ENCODE measurements at regions not wholly inside any gene's neighbourhood (a gene's known extent, or its start where the extent isn't known, plus 50 kb on each side); places are given as distances from the start of the nearest gene placed in this dataset.

DNA sequence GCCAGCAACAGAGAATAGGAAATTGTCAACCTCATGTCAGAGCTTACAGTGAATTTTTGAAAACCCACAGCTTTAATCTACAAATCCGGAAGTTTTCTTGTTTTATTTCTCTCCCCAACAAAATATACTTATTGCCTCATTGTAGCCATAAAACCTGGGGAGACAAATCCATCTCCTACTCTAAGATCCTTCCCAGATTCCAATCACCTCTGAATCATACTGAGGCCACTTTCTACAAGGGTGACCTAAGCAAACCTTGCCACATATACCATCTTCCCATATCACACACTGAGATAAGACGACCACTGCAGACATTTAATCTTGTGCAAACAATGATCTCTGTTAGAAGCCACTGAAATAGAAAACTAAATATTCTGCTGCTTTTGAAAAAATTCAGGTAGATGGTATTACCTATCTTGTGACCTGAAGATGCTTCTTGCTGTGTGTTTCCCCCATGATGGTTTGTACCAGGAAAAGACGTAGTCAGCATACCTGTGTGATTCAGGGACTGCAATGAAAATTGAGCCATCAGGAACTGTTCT lies 171.5 kb upstream of the DUSP10 start:
- no peak for DNase-seq (ENCODE audit: low read depth)

DNA sequence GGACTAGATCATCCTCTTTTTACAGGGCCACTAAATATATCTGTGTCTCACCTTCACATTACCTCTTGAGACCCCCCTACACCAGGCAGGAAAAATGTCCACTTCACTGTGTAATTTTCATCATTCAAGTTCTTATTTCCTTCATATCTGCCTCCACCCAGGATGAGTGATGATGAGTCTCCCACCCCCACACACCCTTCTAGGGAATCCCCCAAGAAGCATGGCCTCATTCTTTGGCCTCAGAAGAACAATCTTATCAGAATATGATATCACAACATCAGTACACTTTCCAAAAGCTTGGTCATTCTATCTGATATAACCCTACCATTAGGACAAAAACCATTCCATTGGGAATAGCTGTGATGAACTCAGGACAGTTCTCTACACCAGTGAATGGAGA lies 170.3 kb upstream of the DUSP10 start:
- DNase-seq (ENCODE audit: low read depth) = no peak

DNA sequence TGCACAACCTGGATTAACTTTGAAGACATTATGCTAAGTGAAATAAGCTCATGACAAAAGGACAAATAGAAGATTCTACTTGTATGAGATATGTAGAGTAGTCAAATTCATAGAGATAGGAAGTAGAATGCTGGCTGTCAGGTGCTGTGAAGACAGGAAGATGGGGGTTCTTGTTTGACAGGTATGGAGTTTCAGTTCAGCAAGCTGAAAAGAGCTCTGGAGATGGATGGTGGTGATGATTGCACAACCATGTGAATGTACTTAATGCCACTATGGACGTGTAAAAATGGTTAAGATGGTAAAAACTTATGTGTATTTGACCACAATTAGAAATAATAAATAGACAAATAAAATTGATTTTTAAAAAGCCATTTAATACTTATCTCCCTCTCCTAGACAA lies 169.8 kb upstream of the DUSP10 start:
- no peak for DNase-seq (ENCODE audit: low read depth)

DNA sequence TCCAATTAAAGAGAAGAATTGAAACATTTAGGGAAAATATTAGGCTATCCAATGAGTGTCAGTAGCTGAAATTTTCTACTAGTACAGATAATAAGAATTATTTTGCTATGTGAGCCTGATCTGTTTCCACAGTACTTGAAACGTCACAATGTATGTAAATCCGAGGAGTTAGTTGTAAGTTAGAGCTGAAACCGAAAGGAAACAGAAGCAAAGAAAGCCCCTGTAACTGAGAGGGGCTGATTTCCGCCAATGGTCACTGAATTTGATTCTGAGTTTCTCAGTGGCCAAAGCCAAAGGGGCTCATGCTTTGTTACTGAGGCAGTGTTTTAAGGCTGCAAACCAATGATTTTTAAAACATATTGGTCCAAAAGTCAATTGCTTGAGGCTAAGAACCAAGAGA lies 168.3 kb upstream of the DUSP10 start:
- no peak for DNase-seq (ENCODE audit: low read depth)

DNA sequence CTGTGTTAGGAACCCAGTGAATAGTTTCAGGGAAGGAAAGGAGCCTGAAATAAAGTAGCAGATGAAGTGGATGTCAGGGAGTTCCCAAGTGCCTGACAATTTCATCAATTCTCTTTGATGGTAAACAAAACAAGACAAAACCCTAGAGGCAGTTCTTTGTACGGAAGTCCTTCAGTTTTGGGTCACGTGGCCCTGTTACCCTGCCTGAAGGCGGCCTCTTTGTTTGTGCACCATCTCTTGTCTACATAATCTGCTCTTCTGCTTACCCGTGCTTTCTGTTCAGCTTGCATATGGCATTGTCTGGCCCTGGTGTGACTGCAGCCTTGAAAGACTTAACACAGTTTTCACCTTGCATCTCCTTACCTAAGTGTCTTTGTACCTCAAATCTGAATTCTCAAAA lies 166.7 kb upstream of the DUSP10 start:
- no peak for DNase-seq (ENCODE audit: low read depth)

DNA sequence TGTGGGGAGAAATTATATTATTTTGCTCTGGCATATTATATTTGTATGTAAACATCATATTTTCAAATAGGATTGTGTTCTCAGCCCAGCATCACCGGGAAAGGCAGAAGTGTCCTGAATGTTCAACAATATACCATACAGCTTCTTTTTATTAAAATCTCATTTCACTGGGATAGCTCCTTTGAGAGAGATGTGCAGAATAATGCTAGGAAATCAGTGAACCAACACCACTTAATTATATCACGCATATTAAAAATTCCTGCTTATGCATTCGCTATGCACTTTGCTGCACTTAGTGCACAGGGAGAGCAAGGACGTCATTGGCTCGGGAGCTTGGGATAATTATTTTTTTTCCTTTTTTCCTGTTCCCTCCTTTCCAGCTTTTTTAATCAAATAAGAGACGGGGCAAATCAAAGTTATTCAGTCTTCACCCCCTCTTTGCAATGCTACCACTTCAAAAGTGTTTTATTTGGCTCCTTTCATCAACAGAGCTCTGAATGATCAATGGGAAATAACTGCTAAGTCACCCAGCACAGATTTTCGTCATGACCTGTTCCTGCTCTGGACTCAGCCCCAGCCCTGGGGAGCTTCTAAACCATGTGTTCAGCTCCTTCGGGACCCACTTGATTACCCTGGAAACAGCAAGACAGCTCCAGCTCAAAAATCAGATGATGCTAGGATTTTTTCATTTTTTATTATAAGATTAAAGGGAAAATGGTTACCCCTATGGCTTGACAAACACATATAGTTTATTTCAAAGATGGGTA lies 165.5 kb upstream of the DUSP10 start:
- DNase-seq (ENCODE audit: low read depth) = no peak

DNA sequence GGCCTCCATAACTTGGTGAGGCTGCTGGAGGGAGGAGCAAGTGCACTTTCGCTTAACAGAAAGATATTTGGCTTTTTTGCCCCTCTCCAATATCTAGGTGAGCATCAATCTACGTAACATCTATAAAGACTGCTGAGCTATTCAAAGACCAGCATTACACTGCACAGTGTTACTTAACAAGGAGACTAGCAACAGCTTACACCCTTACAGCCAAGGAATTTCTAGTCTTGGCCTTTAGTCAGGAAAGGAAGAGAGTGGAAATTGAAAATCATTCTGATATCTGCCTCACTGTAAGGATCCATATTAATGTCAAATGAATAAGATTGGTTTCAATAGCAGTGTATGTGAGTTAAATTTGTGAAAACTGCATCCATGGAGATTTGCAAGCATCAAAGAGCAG lies 163.9 kb upstream of the DUSP10 start:
- DNase-seq (ENCODE audit: low read depth) = no peak

DNA sequence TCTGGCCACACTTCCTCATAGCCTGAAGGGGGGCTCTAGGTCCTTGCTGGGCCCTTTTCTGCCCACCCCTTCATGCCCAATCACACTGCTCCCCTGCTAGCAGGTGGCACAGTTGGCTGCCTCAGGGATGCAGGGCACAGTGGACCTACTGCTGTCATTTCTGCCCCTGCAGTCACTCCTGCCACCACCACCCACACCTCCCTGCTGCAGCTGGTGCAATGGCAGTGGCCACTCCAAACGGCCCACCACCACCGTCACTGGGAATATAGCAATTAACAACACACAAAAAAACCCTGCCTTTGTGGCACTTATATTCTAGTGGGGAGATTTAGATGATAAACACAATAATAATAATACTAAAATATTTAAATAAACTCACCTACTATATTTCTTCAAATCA lies 162.4 kb upstream of the DUSP10 start:
- DNase-seq (ENCODE audit: low read depth) = no peak

DNA sequence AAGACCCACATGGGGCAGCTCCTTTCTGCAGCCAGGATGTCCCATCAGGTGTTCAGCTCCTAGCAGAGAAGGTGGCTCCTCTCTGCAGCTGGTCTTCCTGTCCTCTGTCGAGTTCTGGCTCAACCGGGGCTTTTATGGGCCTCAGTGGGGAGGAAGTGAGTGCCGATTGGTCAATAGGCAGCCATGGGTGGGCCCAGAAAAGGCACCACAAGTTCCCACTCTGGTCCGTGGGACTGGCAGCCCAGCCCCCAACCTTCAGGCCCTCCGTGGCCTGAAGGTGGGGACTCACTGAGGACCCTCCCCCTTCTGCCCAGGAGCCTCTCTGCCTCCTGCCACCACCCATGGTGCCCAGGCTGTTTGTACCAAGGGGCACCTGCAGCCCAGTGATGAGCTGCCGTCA lies 161.7 kb upstream of the DUSP10 start:
- no peak for DNase-seq (ENCODE audit: low read depth)

DNA sequence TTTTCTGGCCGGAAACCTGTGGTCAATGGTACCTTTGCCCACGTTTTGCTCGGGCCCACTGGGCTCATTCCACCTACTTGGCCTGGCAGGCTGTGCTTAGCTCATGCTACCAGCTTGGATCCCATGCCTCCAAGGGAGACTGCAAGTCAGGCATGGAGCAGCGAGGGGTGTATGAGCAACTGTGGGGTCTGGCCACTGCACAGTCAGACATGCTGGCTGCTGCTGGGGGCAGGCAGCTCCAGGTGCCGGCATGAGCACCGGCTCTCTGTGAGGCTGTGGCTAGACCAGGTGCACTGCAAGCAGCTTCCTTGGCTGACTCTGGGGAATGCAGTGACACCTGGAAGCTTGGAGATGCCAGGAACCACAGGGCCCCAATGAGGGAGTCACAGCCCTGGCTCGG lies 161.1 kb upstream of the DUSP10 start:
- no peak for DNase-seq (ENCODE audit: low read depth)

DNA sequence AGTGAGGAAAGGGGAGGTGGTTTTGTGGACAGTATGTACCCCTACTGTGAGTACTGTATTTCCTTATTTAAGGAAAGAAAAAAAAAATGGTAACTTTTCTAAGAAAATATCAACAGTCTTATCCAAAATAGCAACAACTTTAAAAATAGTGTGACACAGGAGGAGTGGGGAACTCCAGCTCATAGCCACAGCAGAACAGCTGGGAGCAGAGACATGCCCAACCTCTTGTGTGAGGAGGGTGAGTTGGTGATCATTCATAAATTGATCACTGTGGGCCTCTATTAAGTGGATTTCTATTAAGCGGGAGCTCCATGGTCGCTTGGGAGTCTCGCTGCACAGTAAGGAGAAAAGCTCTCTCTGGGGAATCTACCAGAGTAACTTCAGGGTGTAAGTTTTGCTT lies 158.8 kb upstream of the DUSP10 start:
- no peak for DNase-seq (ENCODE audit: low read depth)

DNA sequence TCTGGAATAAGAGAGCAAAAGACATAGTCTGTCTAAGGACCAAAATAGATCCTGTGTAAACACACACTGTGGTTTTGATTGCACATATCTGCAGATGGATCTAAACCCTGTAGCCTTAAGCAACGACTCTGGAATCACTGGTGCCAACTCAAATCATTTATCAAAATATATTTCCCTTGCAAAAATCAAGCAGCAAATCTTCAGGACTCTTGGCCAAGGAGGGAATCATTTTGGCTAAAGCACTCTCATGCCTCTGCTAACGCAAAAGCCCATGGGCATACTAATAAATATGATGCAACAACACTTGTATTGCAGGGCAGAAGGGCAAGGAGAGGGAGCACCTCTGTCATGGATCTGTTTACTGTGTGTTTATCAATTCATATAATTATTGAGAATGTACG lies 155.4 kb upstream of the DUSP10 start:
- no peak for DNase-seq (ENCODE audit: low read depth)

DNA sequence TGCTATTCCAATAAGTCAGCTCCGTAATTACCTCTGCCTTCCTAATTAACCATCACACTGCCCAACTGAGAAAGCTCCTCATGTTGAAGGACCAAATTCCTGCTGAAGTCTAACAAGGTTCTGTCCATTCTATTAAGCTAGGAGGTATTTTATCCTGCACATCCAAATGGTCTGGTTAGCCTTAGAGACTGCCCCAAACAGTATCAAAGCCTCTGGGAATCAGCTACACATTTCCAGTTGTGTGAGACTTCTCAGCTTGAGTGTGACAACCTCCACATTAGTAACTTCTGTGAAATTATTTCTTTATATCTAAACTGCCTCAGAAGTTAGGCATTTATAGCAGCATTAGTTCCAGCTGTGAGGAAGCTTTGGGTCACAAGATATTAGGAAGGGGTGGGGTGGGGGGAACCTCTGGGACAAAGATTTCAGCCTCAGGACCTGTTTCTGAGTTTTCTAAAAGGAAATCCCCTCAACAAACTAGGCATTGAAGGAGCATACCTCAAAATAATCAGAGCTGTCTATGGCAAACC lies 150.5 kb upstream of the DUSP10 start:
- no peak for DNase-seq (ENCODE audit: low read depth)

DNA sequence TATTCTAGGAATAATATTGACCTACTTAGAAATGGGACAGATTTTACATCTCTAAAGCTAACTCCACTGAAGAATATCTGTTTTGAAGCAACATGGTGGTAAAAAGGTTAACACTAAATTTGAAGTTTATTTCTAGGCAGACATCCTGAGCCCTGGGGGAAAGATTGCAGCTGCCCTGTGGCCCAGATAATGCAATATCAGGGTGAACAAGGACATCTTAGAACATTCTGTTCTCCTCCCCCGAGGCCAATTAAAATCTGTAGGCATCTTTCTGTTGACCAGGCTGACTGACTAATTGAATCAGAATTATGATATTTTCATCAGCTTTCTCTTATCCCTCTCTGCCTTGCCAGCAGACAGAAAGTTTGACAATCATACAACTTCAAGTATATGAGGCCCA lies 149.8 kb upstream of the DUSP10 start:
- DNase-seq (ENCODE audit: low read depth) = no peak

DNA sequence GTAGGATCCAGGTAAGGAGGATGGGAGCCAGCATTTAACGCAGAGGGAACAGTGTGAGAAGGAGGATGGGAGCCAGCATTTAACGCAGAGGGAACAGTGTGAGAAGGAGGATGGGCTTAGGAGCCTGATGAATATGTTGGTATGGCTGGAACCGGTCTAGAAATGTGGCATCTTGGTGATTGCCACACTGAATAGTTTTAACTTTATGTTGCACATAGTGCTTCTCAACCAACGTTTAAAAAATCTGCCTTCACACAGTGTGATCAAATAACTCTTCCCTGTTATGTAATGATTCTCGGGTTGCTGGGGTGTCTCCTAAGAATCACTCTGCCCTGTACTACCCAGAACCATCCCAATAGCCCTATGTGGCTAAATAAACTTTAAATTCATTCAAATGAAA lies 146.9 kb upstream of the DUSP10 start:
- DNase-seq (ENCODE audit: low read depth) = no peak

DNA sequence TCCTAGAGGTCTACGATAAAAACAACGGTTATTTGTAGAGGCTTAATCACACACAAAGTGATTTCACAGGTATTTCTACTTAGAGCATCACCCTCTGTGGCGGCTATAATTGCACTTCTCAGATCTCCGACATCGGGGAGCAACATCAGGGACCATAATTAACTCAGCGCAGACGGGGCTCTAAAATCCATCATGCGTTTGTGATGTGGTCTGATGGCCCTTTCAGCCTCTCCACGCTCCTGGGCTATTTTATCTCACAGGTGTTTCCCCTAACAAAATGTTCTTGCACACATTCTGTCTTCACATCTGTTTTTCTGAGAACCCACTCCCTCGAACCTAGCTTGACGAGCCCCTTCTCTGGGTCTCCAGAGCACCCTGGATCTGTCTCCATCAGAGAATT lies 146.3 kb upstream of the DUSP10 start:
- DNase-seq (ENCODE audit: low read depth) = no peak

DNA sequence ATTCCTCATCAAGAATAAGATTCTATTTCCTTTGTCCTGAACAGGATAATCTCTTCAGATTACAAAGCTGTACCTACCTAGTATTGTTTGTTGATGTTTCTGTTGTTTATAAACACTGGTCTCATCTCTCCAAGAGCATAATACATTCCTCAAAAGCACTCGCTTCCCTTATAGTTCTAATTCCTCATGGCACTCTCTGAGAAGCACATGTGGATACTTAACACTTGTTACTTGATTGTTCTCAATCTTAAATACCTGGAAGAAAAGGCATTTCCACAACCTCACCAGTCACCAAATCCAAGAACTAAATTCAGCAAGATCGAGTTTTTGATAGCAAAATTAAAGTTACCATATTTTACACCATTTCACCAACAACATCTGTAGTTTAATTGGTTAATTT lies 145.9 kb upstream of the DUSP10 start:
- DNase-seq (ENCODE audit: low read depth) = no peak

DNA sequence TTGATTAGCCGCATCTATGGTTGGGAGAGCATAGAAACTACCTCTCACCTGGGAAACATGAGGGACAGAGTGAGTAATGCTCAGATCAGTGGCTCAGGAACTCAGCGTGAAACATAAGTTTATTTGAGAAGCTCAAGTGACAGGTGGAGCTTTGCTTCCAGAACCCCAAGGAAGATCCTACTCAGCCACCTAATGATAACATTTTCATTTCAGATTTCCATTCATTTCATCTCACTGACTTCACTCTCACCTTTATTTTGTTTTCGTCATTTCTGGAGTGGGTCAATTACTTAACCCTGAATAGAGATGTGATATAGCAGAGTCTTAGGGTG lies 145.5 kb upstream of the DUSP10 start:
- no peak for DNase-seq (ENCODE audit: low read depth)

DNA sequence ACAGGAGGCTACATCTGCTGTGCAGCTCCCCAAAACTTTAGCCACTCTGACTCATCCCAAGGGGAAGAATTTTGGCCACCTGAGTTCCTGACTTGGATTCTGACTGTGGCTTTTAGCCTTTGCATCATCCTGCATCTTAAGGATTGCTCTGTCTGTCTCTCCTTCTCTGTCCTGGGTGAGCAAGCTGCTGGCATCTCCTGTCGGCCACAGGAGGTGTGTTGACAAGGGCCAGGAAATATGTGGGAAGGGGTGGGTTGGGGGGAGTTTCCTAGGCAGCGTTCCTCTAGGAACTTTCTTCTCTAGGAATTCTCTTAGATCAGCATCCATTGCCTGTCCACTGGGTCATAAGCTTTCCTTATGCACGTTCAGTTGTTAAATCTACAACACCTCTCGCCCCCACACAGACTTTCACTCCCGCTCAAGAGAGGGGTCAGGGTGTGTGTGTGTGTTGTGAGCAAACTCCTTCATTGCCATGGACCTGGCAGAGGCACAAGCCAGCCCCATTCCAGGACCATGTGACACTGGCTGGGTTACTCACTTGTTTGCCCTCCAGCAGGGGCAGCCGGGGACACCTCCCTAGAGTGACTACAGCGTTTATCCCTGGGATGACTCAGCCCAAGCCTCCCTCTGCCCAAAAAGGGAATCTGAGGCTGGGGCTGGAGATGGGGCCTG lies 145.0 kb upstream of the DUSP10 start:
- DNase-seq (ENCODE audit: low read depth) = no peak

DNA sequence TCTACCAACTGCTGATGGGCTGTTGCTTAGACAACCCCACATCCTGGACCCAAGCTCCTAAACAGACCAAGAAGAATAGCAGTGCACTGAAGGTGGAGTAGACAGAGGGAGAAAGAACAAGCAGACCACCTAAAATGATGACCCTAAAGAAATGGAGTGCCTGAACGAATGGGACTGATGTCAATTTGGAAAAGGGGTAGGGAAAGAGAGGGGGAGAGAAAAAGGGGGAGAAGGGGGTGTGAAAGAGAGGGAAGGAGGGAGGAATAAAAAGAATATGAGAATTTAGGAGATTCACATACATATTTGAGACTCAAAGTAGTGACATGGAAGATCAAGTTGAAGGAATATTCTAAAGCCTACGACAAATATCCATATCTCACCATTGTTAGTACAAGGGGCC lies 144.4 kb upstream of the DUSP10 start:
- no peak for DNase-seq (ENCODE audit: low read depth)

DNA sequence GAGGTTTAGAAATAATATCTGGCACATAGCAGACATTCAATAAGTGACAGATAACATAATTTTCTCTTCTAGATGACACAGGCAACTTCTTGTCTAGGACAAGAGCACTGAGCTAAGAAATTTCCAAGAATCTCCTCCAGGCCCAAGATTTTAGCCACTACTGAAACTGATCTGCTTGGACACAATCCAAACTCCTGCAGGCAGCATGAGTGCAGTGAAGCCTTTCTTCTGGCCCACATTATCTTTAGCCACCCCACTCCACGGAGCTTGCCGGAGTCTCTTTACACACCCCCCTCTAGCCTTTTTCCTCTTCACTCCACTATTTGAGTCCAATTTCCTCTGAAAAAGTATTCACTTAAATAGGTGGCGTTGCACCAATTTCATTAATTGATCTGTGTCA lies 142.9 kb upstream of the DUSP10 start:
- no peak for DNase-seq (ENCODE audit: low read depth)

DNA sequence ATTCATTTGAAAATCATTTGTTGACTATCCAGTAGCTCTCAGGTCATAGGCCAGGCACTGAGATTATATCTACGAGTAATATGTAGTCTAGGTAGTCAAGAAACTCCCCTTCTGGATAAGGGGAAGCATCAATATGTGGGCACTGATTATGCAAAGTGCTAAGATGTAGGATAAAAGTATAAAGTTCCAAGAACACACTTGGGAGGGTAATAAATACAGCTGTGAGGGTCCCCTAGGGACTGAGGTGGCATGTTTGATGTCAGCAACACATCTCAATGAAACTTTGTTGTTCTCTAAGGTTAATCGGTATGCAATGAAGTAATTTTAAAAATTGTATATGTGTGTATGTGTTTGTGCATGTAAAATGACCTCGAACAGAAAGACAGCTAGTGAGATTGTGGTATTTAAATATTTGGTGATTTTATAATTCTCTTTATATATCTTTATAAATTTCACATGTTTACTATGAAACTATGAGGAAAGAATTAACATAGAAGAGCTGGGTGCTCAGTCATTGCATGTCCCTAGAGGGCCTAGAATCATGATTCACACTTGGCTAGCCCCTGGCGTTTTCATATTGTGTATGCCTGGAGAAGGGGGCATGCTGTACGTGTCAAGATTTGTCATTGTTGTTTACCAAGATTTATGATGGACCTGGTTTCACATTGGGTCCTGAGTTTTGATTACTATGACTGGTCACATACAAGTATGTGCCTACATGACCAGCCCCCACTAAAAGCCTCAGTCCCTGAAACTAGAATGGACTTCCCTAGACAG lies 140.1 kb upstream of the DUSP10 start:
- no peak for DNase-seq (ENCODE audit: low read depth)

DNA sequence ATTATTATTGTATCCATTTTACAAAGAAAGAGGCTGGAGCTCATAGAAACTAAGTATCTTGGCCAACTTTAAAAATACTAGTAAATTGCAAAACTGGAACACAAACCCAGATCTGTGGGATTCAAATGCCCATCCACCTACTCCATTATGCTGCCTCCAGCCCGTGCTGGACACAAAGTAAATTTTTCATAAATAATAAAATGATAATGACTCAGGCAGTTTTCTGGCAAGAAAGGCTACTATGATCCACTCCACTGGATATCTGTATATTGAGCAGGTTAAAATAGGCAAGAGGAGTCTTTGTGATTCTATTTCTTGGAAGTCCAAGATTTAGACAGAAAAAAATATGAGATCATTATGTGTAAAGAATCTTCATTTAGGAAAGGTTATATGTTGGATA lies 138.3 kb upstream of the DUSP10 start:
- DNase-seq (ENCODE audit: low read depth) = no peak

All from activated T-cell treated with anti-CD3 and anti-CD28 coated beads for 48 hours (primary cell).